IMR-90 (cell line): ENCODE measurements at regions not wholly inside any gene's neighbourhood (a gene's known extent, or its start where the extent isn't known, plus 50 kb on each side); places are given as distances from the start of the nearest gene placed in this dataset.

Experiments used
- CEBPB ChIP-seq: IDR thresholded peaks from 2 replicates; pipeline ENCODE4 v1.6.1; 2012; ENCODE audit warnings: low read depth, low read length, improper control_type of control experiment
- CTCF ChIP-seq: conservative IDR thresholded peaks from 2 replicates; pipeline ENCODE4 v1.5.1; 2012; ENCODE audit warnings: mild to moderate bottlenecking, low read depth, low read length, improper control_type of control experiment
- FOS ChIP-seq: fragments of 150-350 bp; IDR thresholded peaks from 2 replicates; pipeline ENCODE4 v1.6.1; 2016; ENCODE audit warnings: low read depth, low read length
- MAFK ChIP-seq: IDR thresholded peaks from 2 replicates; pipeline ENCODE4 v1.6.1; 2012; ENCODE audit warnings: low read depth, low read length, improper control_type of control experiment
- POLR2A ChIP-seq: IDR thresholded peaks from 2 replicates; pipeline ENCODE4 v1.6.1; 2012; ENCODE audit warnings: mild to moderate bottlenecking, low read depth, low read length
- RFX5 ChIP-seq: IDR thresholded peaks from 2 replicates; pipeline ENCODE4 v1.8.0; 2012; ENCODE audit warnings: low read depth, mild to moderate bottlenecking, low read length, moderate library complexity
- TF ChIP-seq, protein P1 (sequence below): fragments of 150-350 bp; IDR thresholded peaks from 2 replicates; pipeline ENCODE4 v1.6.1; 2016; ENCODE audit warnings: low read depth, mild to moderate bottlenecking, low read length, moderate library complexity, borderline replicate concordance
- TF ChIP-seq, protein P2 (sequence below): fragments of 150-350 bp; IDR thresholded peaks from 2 replicates; pipeline ENCODE4 v1.6.1; 2017; ENCODE audit warnings: mild to moderate bottlenecking, antibody characterized with exemption, low read length, low read depth

DNA sequence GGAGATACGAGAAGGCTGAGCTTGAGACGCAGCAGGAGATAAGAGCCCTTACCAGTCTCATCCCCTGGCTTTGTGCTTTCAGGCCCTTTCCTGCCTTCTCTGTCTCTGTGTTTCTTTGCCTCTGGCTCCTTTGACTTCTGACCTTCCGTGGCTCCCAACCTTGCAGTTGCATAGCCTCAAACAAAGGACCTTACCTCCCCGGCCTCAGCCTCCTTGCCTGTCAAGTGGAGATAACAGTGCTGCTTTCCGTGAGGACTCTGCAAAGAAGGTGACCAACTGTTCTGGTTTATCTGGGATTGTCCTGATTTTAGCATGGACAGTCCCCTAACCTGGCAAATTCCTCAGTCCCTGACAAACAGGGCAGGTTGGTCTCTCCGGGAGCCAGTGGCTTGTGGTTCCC lies 287.8 kb upstream of the MVB12B start:
- no peak for TF ChIP-seq POLR2A
- TF ChIP-seq CTCF, result no peak
- TF ChIP-seq, protein P1, sequence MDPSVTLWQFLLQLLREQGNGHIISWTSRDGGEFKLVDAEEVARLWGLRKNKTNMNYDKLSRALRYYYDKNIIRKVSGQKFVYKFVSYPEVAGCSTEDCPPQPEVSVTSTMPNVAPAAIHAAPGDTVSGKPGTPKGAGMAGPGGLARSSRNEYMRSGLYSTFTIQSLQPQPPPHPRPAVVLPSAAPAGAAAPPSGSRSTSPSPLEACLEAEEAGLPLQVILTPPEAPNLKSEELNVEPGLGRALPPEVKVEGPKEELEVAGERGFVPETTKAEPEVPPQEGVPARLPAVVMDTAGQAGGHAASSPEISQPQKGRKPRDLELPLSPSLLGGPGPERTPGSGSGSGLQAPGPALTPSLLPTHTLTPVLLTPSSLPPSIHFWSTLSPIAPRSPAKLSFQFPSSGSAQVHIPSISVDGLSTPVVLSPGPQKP, result no peak
- TF ChIP-seq FOS, result no peak
- TF ChIP-seq MAFK, result no peak
- no peak for TF ChIP-seq RFX5
- TF ChIP-seq, protein P2, sequence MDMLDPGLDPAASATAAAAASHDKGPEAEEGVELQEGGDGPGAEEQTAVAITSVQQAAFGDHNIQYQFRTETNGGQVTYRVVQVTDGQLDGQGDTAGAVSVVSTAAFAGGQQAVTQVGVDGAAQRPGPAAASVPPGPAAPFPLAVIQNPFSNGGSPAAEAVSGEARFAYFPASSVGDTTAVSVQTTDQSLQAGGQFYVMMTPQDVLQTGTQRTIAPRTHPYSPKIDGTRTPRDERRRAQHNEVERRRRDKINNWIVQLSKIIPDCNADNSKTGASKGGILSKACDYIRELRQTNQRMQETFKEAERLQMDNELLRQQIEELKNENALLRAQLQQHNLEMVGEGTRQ, result no peak
- no peak for TF ChIP-seq CEBPB
